Mammary epithelial cell (primary cell): ENCODE measurements at regions not wholly inside any gene's neighbourhood (a gene's known extent, or its start where the extent isn't known, plus 50 kb on each side); places are given as distances from the start of the nearest gene placed in this dataset.

Source experiments
- CTCF ChIP-seq, 2 donors: IDR thresholded peaks in 1 of 2; conservative IDR thresholded peaks in 1 of 2; 2 replicates each; pipeline ENCODE4 v1.5.1; 2011 to 2012; ENCODE audit warnings: inconsistent platforms in 2 of 2, low read length in 2 of 2, mild to moderate bottlenecking in 2 of 2, control low read depth in 1 of 2, low read depth in 1 of 2; ENCODE audit not compliant: insufficient read depth in 1 of 2; ENCODE audit errors: extremely low read depth in 1 of 2
- EZH2 ChIP-seq: IDR thresholded peaks from 2 replicates; pipeline ENCODE4 v1.6.1; 2012; ENCODE audit warnings: low read length, inconsistent platforms, borderline replicate concordance

DNA sequence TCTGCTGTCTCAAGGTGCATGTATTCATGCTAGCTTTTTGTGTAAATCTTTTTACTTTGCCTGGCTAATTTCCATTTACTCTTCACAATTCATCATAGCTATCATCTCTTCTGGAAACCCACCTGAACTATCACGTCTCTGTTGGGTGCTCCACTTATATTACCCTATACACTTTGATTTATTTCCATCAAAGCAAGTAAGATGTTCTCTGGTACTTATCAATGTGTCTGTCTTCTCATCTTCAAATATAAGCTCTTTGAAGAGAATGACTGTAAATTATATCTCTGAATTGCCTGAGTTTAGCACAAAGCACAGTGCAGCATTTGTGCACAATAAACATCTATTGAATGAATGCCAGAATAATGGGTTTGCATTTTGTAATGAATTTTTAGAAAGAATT, 1129.7 kb downstream of the LRFN5 start:
- no peak for TF ChIP-seq CTCF (conservative IDR thresholded peaks at IDR 0.05 in 1 of 2, IDR thresholded peaks at IDR 0.05 in 1 of 2; ENCODE audit: extremely low read depth in 1 of 2, insufficient read depth in 1 of 2, low read depth in 1 of 2, low read length in 2 of 2)
- no peak for TF ChIP-seq EZH2
